Vagina (tissue), 2 donors: ENCODE measurements at regions not wholly inside any gene's neighbourhood (a gene's known extent, or its start where the extent isn't known, plus 50 kb on each side); places are given as distances from the start of the nearest gene placed in this dataset.

Source experiments
- DNase-seq, 2 donors: peaks; one replicate each; pipeline ENCODE4 v3.0.0-alpha.2; 2017; ENCODE audit errors: extremely low spot score in 2 of 2
- H3K27ac ChIP-seq: fragments of 200-600 bp; sonication (generic); one replicate; pipeline ENCODE4 v1.5.1; 2019
- H3K27me3 ChIP-seq: fragments of 200-600 bp; sonication (generic); one replicate; pipeline ENCODE4 v1.5.1; 2019
- H3K36me3 ChIP-seq, 2 donors: fragments of 200-600 bp; sonication (generic); one replicate each; pipeline ENCODE4 v1.5.1; 2017 to 2019
- H3K4me1 ChIP-seq: fragments of 200-600 bp; sonication (generic); one replicate; pipeline ENCODE4 v1.5.1; 2019
- H3K4me3 ChIP-seq, 2 donors: fragments of 200-600 bp; sonication (generic); 1 replicate in 1 of 2; 2 replicates in 1 of 2; pipeline ENCODE4 v1.5.1; 2016 to 2019
- H3K9me3 ChIP-seq: fragments of 200-600 bp; sonication (generic); one replicate; pipeline ENCODE4 v1.5.1; 2019
- CTCF ChIP-seq, 3 experiments: fragments of 450-650 bp in 2 of 3; fragments of 200-600 bp in 1 of 3; sonication (generic) in 1 of 3; IDR thresholded peaks; one replicate each; pipeline ENCODE4 v1.5.1; 2017 to 2019; ENCODE audit warnings: antibody characterized with exemption in 3 of 3, mild to moderate bottlenecking in 2 of 3, moderate library complexity in 2 of 3
- POLR2A ChIP-seq, 2 donors: fragments of 450-650 bp; IDR thresholded peaks; one replicate each; pipeline ENCODE4 v1.6.1; 2017; ENCODE audit warnings: antibody characterized with exemption in 2 of 2, mild to moderate bottlenecking in 2 of 2, moderate library complexity in 2 of 2
- POLR2AphosphoS5 ChIP-seq, 2 donors: sonication (generic); formaldehyde crosslinking; IDR thresholded peaks; one replicate each; pipeline ENCODE4 v1.9.0; 2017; ENCODE audit warnings: antibody characterized with exemption in 2 of 2, mild to moderate bottlenecking in 2 of 2, low read depth in 1 of 2; ENCODE audit not compliant: insufficient read depth in 1 of 2
- intact Hi-C: fragments of 100-400 bp; cut with DNase I; formaldehyde crosslinking; loops from one replicate; pipeline ENCODE4 v1.15.1; 2023

GRCh38 chr21:16571594-16571993 lies 841.8 kb downstream of the USP25 start:
- Histone ChIP-seq H3K9me3 (no peaks in the 10 kb centered on the region), H3K27ac (no peak overlapping the region), H3K36me3 (no peaks in the 10 kb centered on the region), H3K4me1 (peaks cover 13% of the 10 kb centered on the region), H3K4me3 (no peak overlapping the region), H3K27me3 (no peaks in the 10 kb centered on the region)
- no peak for TF ChIP-seq CTCF (IDR thresholded peaks at IDR 0.05)
- no peak for TF ChIP-seq POLR2AphosphoS5 (IDR thresholded peaks at IDR 0.05; ENCODE audit: insufficient read depth in 1 of 2, low read depth in 1 of 2)
- TF ChIP-seq POLR2A (IDR thresholded peaks at IDR 0.05): no peak
- DNase-seq: no peak
- intact Hi-C loops: no loop called here

- Histone ChIP-seq H3K27ac (no peak overlapping the region), H3K27me3 (no peaks in the 10 kb centered on the region), H3K9me3 (no peaks in the 10 kb centered on the region), H3K36me3 (no peaks in the 10 kb centered on the region), H3K4me3 (no peak overlapping the region), H3K4me1 (peaks cover 13% of the 10 kb centered on the region)
- DNase-seq: no peak
- no peak for TF ChIP-seq POLR2AphosphoS5 (IDR thresholded peaks at IDR 0.05; ENCODE audit: insufficient read depth in 1 of 2, low read depth in 1 of 2)
- no peak for TF ChIP-seq CTCF (IDR thresholded peaks at IDR 0.05)
- TF ChIP-seq POLR2A (IDR thresholded peaks at IDR 0.05): no peak
- intact Hi-C loops: no loop called here
Observed at GRCh38 chr21:16572032-16572431, 842.2 kb downstream of the USP25 start.

- H3K4me3 ChIP-seq: no peak overlapping the region
- H3K4me1 ChIP-seq: peaks cover 13% of the 10 kb centered on the region
- no peak for TF ChIP-seq POLR2A (IDR thresholded peaks at IDR 0.05)
- H3K27me3 ChIP-seq: no peaks in the 10 kb centered on the region
- H3K36me3 ChIP-seq: no peaks in the 10 kb centered on the region
- H3K27ac ChIP-seq: no peak overlapping the region
- DNase-seq: no peak
- intact Hi-C loops: no loop called here
- no peaks in the 10 kb centered on the region for H3K9me3 ChIP-seq
Observed at GRCh38 chr21:16573578-16573977, 843.8 kb downstream of the USP25 start.

- Histone ChIP-seq H3K27ac (peak overlapping the region; percentile 5), H3K36me3 (no peaks in the 10 kb centered on the region), H3K9me3 (no peaks in the 10 kb centered on the region), H3K4me3 (no peak overlapping the region), H3K4me1 (peaks cover 31% of the 10 kb centered on the region), H3K27me3 (no peaks in the 10 kb centered on the region)
- no peak for DNase-seq
- intact Hi-C loops: no loop called here
- no peak for TF ChIP-seq CTCF (IDR thresholded peaks at IDR 0.05)
- no peak for TF ChIP-seq POLR2AphosphoS5 (IDR thresholded peaks at IDR 0.05; ENCODE audit: insufficient read depth in 1 of 2, low read depth in 1 of 2)
- TF ChIP-seq POLR2A (IDR thresholded peaks at IDR 0.05): no peak
Observed at GRCh38 chr21:16577975-16578374, 848.2 kb downstream of the USP25 start.

GRCh38 chr21:16578912-16579311 lies 849.1 kb downstream of the USP25 start:
- TF ChIP-seq POLR2AphosphoS5 (IDR thresholded peaks at IDR 0.05; ENCODE audit: insufficient read depth in 1 of 2, low read depth in 1 of 2) (no peak), CTCF (IDR thresholded peaks at IDR 0.05) (no peak), POLR2A (IDR thresholded peaks at IDR 0.05) (no peak)
- no peak for DNase-seq
- Histone ChIP-seq H3K36me3 (no peaks in the 10 kb centered on the region), H3K4me1 (peaks cover 28% of the 10 kb centered on the region), H3K27me3 (no peaks in the 10 kb centered on the region), H3K4me3 (no peak overlapping the region), H3K9me3 (no peaks in the 10 kb centered on the region), H3K27ac (peak overlapping the region; percentile 63)
- intact Hi-C loops: no loop called here

- Histone ChIP-seq H3K4me3 (no peak overlapping the region), H3K4me1 (peaks cover 34% of the 10 kb centered on the region), H3K36me3 (no peaks in the 10 kb centered on the region), H3K27me3 (no peaks in the 10 kb centered on the region), H3K9me3 (no peaks in the 10 kb centered on the region), H3K27ac (peak overlapping the region; percentile 63)
- no peak for DNase-seq
- no peak for TF ChIP-seq POLR2AphosphoS5 (IDR thresholded peaks at IDR 0.05; ENCODE audit: insufficient read depth in 1 of 2, low read depth in 1 of 2)
- TF ChIP-seq CTCF (IDR thresholded peaks at IDR 0.05): no peak
- TF ChIP-seq POLR2A (IDR thresholded peaks at IDR 0.05): no peak
- intact Hi-C loops: no loop called here
Observed at GRCh38 chr21:16579538-16579937, 849.8 kb downstream of the USP25 start.
